ENCODE measurements at regions not wholly inside any gene's neighbourhood (a gene's known extent, or its start where the extent isn't known, plus 50 kb on each side); places are given as distances from the start of the nearest gene placed in this dataset.
A peak's percentile ranks its signal among the peaks of the same experiment; 100 is the strongest.

- Histone ChIP-seq H3K27me3 (ENCODE audit: control insufficient read depth in 4 of 4, insufficient read depth in 4 of 4, low read length in 3 of 4) (no peaks in the 10 kb centered on the region), H3K27ac (ENCODE audit: low read depth in 1 of 2, low read length in 2 of 2) (no peak overlapping the region), H3K9me3 (ENCODE audit: control insufficient read depth in 4 of 4, low read length in 3 of 4) (no peaks in the 10 kb centered on the region), H3K4me1 (ENCODE audit: control insufficient read depth in 4 of 4, insufficient read depth in 4 of 4, low read length in 3 of 4) (no peaks in the 10 kb centered on the region), H3K36me3 (ENCODE audit: control insufficient read depth in 4 of 4, insufficient read depth in 3 of 4, low read depth in 1 of 4, low read length in 3 of 4) (no peaks in the 10 kb centered on the region), H3K4me3 (ENCODE audit: low read depth in 1 of 3, low read length in 3 of 3) (no peak overlapping the region), H3K9ac (ENCODE audit: low read depth in 1 of 2, low read length in 2 of 2) (no peak overlapping the region)
- no peak for DNase-seq (ENCODE audit: low spot score)
- TF ChIP-seq CTCF (IDR thresholded peaks at IDR 0.05; ENCODE audit: low read depth, low read length, missing input control) (peak; percentile 36), TAF1 (conservative IDR thresholded peaks at IDR 0.05) (no peak), RAD21 (IDR thresholded peaks at IDR 0.05) (peak; percentile 74 to 81), JUND (IDR thresholded peaks at IDR 0.05) (no peak)
- 19% methylated on average over 2 of the region's 2 CpGs for WGBS
Observed at GRCh38 chr9:1337169-1337568, 287.0 kb downstream of the DMRT2 start.

- Histone ChIP-seq H3K9ac (ENCODE audit: low read depth in 1 of 2, low read length in 2 of 2) (no peak overlapping the region), H3K4me1 (ENCODE audit: control insufficient read depth in 4 of 4, insufficient read depth in 4 of 4, low read length in 3 of 4) (no peaks in the 10 kb centered on the region), H3K27me3 (ENCODE audit: control insufficient read depth in 4 of 4, insufficient read depth in 4 of 4, low read length in 3 of 4) (no peaks in the 10 kb centered on the region), H3K36me3 (ENCODE audit: control insufficient read depth in 4 of 4, insufficient read depth in 3 of 4, low read depth in 1 of 4, low read length in 3 of 4) (no peaks in the 10 kb centered on the region), H3K4me3 (ENCODE audit: low read depth in 1 of 3, low read length in 3 of 3) (no peak overlapping the region), H3K27ac (ENCODE audit: low read depth in 1 of 2, low read length in 2 of 2) (no peak overlapping the region), H3K9me3 (ENCODE audit: control insufficient read depth in 4 of 4, low read length in 3 of 4) (no peaks in the 10 kb centered on the region)
- DNase-seq (ENCODE audit: low spot score), result no peak
- TF ChIP-seq REST (IDR thresholded peaks at IDR 0.05) (no peak), ZBTB33 (IDR thresholded peaks at IDR 0.05) (no peak), FOXA1 (IDR thresholded peaks at IDR 0.05) (no peak), ATF3 (IDR thresholded peaks at IDR 0.05) (no peak), JUND (IDR thresholded peaks at IDR 0.05) (no peak), HNF4A (conservative IDR thresholded peaks at IDR 0.05) (no peak), SP1 (IDR thresholded peaks at IDR 0.05) (no peak), YY1 (IDR thresholded peaks at IDR 0.05) (no peak), FOXA2 (IDR thresholded peaks at IDR 0.05) (no peak), HNF4G (IDR thresholded peaks at IDR 0.05) (no peak), TAF1 (conservative IDR thresholded peaks at IDR 0.05) (no peak), RAD21 (IDR thresholded peaks at IDR 0.05) (no peak)
Observed at GRCh38 chr9:1340390-1340789, 290.2 kb downstream of the DMRT2 start.

Measured in liver (tissue), 8 donors.